Vagina (tissue), 2 donors: ENCODE measurements at regions not wholly inside any gene's neighbourhood (a gene's known extent, or its start where the extent isn't known, plus 50 kb on each side); places are given as distances from the start of the nearest gene placed in this dataset.

Experiments
- CTCF ChIP-seq, 3 experiments: fragments of 450-650 bp in 2 of 3; fragments of 200-600 bp in 1 of 3; sonication (generic) in 1 of 3; IDR thresholded peaks; one replicate each; pipeline ENCODE4 v1.5.1; 2017 to 2019; ENCODE audit warnings: antibody characterized with exemption in 3 of 3, mild to moderate bottlenecking in 2 of 3, moderate library complexity in 2 of 3
- POLR2A ChIP-seq, 2 donors: fragments of 450-650 bp; IDR thresholded peaks; one replicate each; pipeline ENCODE4 v1.6.1; 2017; ENCODE audit warnings: antibody characterized with exemption in 2 of 2, mild to moderate bottlenecking in 2 of 2, moderate library complexity in 2 of 2
- POLR2AphosphoS5 ChIP-seq, 2 donors: sonication (generic); formaldehyde crosslinking; IDR thresholded peaks; one replicate each; pipeline ENCODE4 v1.9.0; 2017; ENCODE audit warnings: antibody characterized with exemption in 2 of 2, mild to moderate bottlenecking in 2 of 2, low read depth in 1 of 2; ENCODE audit not compliant: insufficient read depth in 1 of 2

GRCh38 chr14:25308244-25308643 lies 258.3 kb upstream of the STXBP6 start:
- no peak for TF ChIP-seq CTCF (IDR thresholded peaks at IDR 0.05)
- TF ChIP-seq POLR2A (IDR thresholded peaks at IDR 0.05): no peak
- TF ChIP-seq POLR2AphosphoS5 (IDR thresholded peaks at IDR 0.05; ENCODE audit: insufficient read depth in 1 of 2, low read depth in 1 of 2): no peak
